GM12878 (cell line): ENCODE measurements at regions not wholly inside any gene's neighbourhood (a gene's known extent, or its start where the extent isn't known, plus 50 kb on each side); places are given as distances from the start of the nearest gene placed in this dataset.

Experiments used
- CBX5 ChIP-seq: sonication (generic); IDR thresholded peaks from 2 replicates; pipeline ENCODE4 v1.6.1; 2016; ENCODE audit warnings: low read depth, moderate library complexity, mild to moderate bottlenecking, inconsistent platforms
- FOXK2 ChIP-seq: fragments of 450-650 bp; IDR thresholded peaks from 2 replicates; pipeline ENCODE4 v1.6.1; 2017; ENCODE audit warnings: mild to moderate bottlenecking, moderate library complexity
- NFYB ChIP-seq: IDR thresholded peaks from 2 replicates; pipeline ENCODE4 v1.6.1; 2011; ENCODE audit warnings: low read depth, mild to moderate bottlenecking, low read length, improper control_type of control experiment, moderate library complexity; ENCODE audit not compliant: insufficient read depth
- RELA ChIP-seq: fragments of 450-650 bp; IDR thresholded peaks from 2 replicates; pipeline ENCODE4 v1.8.0; 2014; ENCODE audit warnings: borderline replicate concordance; ENCODE audit not compliant: partially characterized antibody
- YY1 ChIP-seq: IDR thresholded peaks from 2 replicates; pipeline ENCODE4 v1.6.1; 2011; ENCODE audit warnings: low read depth, mild to moderate bottlenecking, low read length
- TF ChIP-seq, protein P1 (sequence below), 3 experiments: IDR thresholded peaks in 2 of 3; conservative IDR thresholded peaks in 1 of 3; 2 replicates each; pipeline ENCODE4 v1.5.1; 2011; ENCODE audit warnings: low read depth in 3 of 3, low read length in 3 of 3, mild to moderate bottlenecking in 3 of 3, control low read depth in 2 of 3, moderate library complexity in 2 of 3, inconsistent platforms in 1 of 3, mixed read lengths in 1 of 3; ENCODE audit not compliant: control insufficient read depth in 2 of 3, insufficient read depth in 1 of 3; ENCODE audit errors: extremely low read depth in 1 of 3
- TF ChIP-seq, protein P2 (sequence below): fragments of 450-650 bp; IDR thresholded peaks from 2 replicates; pipeline ENCODE4 v1.6.1; 2017; ENCODE audit warnings: antibody characterized with exemption, mild to moderate bottlenecking, moderate library complexity

DNA sequence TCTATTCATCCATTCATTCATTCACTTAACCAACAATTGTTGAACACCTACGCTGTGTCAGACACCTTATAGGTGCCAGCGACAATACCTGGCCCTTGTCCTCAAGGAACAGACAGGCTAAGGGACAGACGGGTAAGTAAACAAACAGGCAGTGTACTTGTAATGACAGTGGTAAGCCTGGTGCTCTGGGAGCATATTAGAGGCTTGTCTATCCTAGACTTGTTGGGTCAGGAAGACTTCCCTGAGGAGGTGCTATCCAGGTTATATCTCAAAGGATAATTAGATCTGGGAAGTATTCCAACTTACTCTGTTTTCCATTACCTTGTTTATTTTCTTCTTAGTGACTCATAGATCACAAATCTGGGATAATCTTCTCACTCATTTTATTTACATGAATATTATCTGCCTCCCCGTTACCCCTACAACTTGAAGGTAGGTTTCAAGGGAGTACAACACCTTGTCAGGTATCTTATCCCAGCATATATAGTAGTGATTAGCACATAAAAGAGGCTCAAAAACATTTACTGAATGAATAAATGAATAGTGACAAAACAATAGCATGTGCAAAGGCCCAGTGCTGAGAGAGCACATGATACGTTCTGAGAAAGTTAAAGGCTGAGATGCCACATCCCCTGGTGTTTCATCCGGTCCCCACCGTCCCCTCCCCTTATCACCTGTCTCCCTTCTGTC is 75.3 kb upstream of the NCAM1 start:
- TF ChIP-seq YY1, result no peak
- TF ChIP-seq, protein P1, sequence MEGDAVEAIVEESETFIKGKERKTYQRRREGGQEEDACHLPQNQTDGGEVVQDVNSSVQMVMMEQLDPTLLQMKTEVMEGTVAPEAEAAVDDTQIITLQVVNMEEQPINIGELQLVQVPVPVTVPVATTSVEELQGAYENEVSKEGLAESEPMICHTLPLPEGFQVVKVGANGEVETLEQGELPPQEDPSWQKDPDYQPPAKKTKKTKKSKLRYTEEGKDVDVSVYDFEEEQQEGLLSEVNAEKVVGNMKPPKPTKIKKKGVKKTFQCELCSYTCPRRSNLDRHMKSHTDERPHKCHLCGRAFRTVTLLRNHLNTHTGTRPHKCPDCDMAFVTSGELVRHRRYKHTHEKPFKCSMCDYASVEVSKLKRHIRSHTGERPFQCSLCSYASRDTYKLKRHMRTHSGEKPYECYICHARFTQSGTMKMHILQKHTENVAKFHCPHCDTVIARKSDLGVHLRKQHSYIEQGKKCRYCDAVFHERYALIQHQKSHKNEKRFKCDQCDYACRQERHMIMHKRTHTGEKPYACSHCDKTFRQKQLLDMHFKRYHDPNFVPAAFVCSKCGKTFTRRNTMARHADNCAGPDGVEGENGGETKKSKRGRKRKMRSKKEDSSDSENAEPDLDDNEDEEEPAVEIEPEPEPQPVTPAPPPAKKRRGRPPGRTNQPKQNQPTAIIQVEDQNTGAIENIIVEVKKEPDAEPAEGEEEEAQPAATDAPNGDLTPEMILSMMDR (IDR thresholded peaks at IDR 0.05 in 2 of 3, conservative IDR thresholded peaks at IDR 0.05 in 1 of 3; ENCODE audit: control insufficient read depth in 2 of 3, extremely low read depth in 1 of 3, insufficient read depth in 1 of 3, low read depth in 3 of 3, low read length in 3 of 3), result no peak
- TF ChIP-seq FOXK2, result no peak
- TF ChIP-seq CBX5, result no peak
- TF ChIP-seq, protein P2, sequence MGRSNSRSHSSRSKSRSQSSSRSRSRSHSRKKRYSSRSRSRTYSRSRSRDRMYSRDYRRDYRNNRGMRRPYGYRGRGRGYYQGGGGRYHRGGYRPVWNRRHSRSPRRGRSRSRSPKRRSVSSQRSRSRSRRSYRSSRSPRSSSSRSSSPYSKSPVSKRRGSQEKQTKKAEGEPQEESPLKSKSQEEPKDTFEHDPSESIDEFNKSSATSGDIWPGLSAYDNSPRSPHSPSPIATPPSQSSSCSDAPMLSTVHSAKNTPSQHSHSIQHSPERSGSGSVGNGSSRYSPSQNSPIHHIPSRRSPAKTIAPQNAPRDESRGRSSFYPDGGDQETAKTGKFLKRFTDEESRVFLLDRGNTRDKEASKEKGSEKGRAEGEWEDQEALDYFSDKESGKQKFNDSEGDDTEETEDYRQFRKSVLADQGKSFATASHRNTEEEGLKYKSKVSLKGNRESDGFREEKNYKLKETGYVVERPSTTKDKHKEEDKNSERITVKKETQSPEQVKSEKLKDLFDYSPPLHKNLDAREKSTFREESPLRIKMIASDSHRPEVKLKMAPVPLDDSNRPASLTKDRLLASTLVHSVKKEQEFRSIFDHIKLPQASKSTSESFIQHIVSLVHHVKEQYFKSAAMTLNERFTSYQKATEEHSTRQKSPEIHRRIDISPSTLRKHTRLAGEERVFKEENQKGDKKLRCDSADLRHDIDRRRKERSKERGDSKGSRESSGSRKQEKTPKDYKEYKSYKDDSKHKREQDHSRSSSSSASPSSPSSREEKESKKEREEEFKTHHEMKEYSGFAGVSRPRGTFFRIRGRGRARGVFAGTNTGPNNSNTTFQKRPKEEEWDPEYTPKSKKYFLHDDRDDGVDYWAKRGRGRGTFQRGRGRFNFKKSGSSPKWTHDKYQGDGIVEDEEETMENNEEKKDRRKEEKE, result no peak
- no peak for TF ChIP-seq RELA
- TF ChIP-seq NFYB, result no peak
